GM10248 (cell line): ENCODE measurements at regions not wholly inside any gene's neighbourhood (a gene's known extent, or its start where the extent isn't known, plus 50 kb on each side); places are given as distances from the start of the nearest gene placed in this dataset.
"Not testable (repeated sequence)": the region's sequence is repeated elsewhere in the genome, so short reads cannot be mapped to it uniquely, and the experiment has no call there.

Experiments
- CTCF ChIA-PET: fragments of 300-600 bp; sonication (Branson Sonifier 250); formaldehyde crosslinking; extraction: SDS; loops from one replicate; lab custom pipeline; 2021; ENCODE audit warnings: antibody characterized with exemption; lab: Yijun Ruan, JAX
- POLR2A ChIA-PET: fragments of 350-650 bp; sonication (Branson Sonifier 250); formaldehyde crosslinking; extraction: SDS; loops from one replicate; lab custom pipeline; 2020; ENCODE audit warnings: antibody characterized with exemption; lab: Yijun Ruan, JAX
- DNase-seq: peaks from one replicate; pipeline ENCODE4 v3.0.0; 2012; ENCODE audit errors: extremely low spot score
- TF ChIP-seq, protein P1 (sequence below): IDR thresholded peaks from 2 replicates; pipeline ENCODE4 v1.5.1; 2012; ENCODE audit warnings: mild to moderate bottlenecking, low read depth; ENCODE audit errors: extremely low read depth, missing control alignments, control extremely low read depth

DNA sequence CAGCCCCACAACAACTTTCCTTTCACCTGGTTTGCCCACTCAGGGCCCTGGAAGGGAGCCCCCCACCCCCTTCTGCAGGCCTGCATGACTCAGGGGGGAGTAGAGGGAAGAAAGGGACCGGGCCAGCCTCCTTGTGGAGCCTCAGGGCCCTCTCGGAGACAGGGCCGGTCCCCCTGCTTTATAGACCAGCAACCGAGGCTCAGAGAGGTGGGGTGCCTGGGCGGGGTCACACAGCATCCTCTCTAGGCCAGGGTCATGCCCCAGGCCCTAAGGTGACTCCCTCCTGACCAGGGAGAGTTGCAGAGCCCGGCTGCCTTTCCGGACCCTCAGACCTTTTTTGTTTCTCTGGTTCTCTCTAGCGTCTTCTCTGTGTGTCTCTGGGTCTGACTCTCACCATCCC, 211.3 kb downstream of the TBC1D2B start:
- ChIA-PET CTCF (no interaction called here), POLR2A (no interaction called here)
- no peak for DNase-seq
- TF ChIP-seq, protein P1, sequence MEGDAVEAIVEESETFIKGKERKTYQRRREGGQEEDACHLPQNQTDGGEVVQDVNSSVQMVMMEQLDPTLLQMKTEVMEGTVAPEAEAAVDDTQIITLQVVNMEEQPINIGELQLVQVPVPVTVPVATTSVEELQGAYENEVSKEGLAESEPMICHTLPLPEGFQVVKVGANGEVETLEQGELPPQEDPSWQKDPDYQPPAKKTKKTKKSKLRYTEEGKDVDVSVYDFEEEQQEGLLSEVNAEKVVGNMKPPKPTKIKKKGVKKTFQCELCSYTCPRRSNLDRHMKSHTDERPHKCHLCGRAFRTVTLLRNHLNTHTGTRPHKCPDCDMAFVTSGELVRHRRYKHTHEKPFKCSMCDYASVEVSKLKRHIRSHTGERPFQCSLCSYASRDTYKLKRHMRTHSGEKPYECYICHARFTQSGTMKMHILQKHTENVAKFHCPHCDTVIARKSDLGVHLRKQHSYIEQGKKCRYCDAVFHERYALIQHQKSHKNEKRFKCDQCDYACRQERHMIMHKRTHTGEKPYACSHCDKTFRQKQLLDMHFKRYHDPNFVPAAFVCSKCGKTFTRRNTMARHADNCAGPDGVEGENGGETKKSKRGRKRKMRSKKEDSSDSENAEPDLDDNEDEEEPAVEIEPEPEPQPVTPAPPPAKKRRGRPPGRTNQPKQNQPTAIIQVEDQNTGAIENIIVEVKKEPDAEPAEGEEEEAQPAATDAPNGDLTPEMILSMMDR = no peak

DNA sequence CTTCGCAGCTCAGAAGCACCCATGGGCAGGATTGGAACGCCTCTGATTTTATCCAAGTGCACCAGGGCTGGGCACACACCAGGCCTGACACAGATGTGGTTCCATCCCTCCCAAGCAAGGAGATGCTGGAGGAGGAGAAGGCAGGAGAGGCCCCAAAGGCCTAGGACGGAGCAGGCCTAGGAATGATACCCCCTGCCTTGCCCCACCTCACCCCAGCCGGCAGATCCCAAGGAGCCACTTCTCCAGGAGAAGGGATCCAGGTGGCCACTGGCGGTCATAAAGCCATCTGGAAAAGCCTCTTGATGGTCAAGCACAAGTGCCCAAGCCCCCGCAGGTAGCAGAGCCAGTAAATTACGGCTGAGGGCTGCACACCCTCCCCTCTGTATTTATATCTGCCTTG, 211.8 kb downstream of the TBC1D2B start:
- TF ChIP-seq, protein P1 = no peak
- DNase-seq = no peak
- ChIA-PET POLR2A (no interaction called here), CTCF (no interaction called here)

DNA sequence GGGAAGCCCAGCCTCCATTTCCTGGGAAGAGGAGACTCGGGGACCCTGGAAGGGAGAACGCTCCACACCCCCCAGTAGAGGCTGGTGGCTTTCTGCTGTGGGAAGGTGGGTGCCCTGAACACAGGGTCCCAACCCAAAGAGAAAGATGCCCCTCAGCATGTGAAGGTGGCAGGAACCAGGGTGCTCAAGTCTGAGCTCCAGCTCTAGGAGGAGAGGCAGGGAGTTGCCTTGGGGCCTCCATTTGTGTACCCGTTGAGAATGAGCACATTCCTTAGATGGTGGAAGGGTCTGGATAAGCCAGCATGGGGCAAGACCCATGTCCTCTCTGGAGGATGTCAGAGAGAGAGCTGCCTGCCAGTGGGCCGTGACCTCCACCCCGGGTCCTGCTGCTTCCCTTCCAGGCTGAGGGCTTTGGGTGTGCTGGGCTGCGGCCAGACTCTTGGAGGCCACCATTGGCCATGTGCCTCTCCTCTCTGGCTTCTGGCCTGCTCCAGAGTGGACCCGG, 212.4 kb downstream of the TBC1D2B start:
- TF ChIP-seq, protein P1 = no peak
- ChIA-PET POLR2A (no interaction called here), CTCF (no interaction called here)
- DNase-seq = no peak

DNA sequence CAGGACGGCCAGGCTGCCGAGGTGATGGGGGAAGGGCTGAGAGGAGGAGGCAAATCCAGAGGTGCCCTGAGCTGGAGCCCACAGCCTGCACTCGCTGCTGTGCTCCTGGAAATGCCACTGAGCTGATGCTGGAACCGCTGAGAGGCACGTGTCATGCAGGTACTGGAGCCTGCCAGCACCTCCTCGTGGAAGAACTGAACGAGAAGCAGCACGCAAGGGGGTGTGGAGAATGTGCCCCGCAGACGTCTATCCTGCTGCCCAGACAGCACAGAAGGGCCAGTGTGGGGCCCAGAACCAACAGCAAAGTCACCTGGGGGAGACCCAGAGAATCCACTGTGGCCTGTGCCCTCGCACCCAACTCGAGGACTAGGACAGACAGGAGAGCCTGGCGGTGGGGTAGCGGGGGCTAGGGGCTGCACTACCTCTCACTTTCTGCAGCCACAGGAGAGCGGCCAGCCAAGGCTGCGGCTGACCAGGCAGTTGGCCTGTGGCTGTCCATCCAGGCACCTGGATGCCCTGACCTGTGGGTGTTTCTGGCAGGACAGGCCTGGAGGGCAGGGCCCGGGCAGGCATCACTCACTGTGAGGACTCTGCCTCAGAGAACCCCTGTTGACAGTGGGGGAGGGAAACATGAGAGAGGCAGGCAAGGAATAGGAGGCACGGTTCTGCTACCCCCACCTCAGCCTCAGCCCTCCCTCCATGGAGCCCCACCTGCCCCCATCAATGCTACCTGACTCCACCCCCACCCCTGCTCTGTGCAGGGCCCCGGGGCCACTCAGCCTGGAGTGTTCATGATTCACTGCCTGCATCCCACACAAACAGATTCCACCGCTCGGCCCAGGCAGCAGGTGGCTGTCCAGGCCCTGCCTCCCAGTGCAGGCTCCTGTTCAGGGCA, 213.1 kb downstream of the TBC1D2B start:
- ChIA-PET POLR2A (no interaction called here), CTCF (no interaction called here)
- TF ChIP-seq, protein P1 = no peak

DNA sequence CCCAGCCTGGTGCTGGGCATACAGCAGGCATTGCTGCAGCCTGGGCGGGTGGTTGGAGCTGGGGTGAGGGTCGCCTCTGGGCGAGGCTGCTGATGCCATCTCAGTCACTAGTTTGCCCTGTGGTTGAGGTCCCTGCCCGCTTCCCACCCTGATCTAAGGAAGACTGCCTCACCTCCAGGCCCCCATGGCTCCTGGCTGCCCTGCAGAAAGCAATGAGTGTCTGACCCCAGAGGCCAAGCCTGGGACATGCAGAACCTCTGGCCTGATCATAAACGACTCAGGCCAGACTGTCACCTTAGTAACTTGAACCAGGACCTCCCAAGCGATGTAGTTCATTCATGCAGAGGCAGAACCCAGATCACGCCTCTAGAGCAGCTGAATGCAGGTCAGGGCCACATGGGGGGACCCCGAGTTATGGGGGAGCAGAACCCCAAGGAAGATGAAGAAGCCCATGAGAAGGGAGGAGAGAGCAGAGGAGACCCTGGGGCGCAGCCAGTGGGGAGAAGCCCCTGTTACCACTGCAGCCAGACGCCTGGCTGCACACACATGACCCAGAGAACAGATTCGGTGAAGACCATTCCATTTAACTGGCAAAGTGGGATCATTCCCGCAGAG, 213.9 kb downstream of the TBC1D2B start:
- DNase-seq = no peak
- ChIA-PET POLR2A (no interaction called here), CTCF (no interaction called here)
- TF ChIP-seq, protein P1 = no peak

More for the DNA sequence above, 213.1 kb downstream of the TBC1D2B start:
- DNase-seq = no peak

DNA sequence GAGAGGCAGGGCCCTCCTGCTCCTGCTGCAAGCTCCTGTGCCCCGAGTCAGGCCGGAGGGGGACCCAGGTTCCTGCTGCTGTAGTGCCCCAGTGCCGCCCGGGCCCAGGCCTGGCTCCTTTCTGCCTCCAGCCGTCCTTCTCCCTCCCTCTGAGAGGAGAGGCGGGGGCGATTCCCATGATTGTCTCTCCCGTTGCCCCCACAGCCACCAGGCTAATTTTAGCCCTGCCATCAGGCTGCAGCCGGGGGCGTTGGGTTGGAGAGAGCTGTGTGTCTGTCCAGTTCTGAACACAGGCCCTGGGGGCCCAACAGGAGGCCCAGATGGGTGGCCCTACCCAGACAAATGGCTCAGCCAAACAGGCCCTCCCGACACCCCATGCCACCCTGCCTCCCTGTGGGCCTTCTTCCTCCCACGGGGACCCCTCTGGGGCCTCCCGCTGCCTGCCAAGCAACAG, 214.8 kb downstream of the TBC1D2B start:
- ChIA-PET CTCF (interaction anchor here (1.0 kb wide), 1 partner anchor 48 kb away, joined by 3 read pairs; no protein-coding TSS in a partner anchor), POLR2A (no interaction called here)
- TF ChIP-seq, protein P1 = no peak
- DNase-seq = no peak

DNA sequence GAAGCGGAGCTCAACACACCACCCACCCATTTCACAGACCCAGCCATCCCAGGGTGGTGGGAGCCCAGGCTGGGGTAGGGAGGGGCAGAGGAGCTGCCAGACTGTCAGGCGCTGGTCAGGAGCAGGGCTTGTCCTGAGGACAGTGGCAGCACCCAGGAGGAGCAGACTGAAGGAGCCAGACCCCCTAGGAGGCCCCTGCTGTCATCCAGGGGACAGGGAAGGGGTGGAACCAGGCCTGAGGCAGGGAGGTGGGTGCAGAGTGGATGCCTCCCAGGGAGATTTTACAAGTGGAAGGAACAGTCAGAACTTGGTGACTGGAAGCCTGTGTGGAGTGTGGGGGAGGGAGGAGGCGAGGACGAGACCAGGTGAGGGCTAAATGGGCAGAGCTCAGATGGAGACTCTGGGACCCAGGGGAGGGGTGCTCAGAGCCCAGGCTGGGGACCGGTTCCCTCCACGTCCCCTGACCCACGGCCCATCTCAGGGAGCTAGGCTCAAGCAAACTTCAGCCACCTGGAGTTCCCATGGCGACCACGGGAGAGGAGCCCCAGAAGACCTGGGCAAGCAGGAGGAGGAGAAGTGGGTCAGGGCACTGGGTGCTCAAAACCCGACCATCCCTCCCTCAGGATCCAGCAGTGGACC, 215.4 kb downstream of the TBC1D2B start:
- CTCF ChIA-PET = interaction anchor here (1.0 kb wide), 1 partner anchor 48 kb away, joined by 3 read pairs; no protein-coding TSS in a partner anchor
- POLR2A ChIA-PET, DNase-seq: not testable (repeated sequence)
